Choroid plexus epithelial cell (primary cell): ENCODE measurements at regions not wholly inside any gene's neighbourhood (a gene's known extent, or its start where the extent isn't known, plus 50 kb on each side); places are given as distances from the start of the nearest gene placed in this dataset.

ENCODE experiments used
- DNase-seq: peaks from one replicate; pipeline ENCODE4 v3.0.0-alpha.2; 2010; ENCODE audit warnings: low read depth
- H3K4me3 ChIP-seq: 2 replicates; pipeline ENCODE4 v1.5.1; 2011; ENCODE audit warnings: low read depth, mild to moderate bottlenecking, control low read depth, low read length, moderate library complexity
- TF ChIP-seq, protein P1 (sequence below): conservative IDR thresholded peaks from 2 replicates; pipeline ENCODE4 v1.5.1; 2011; ENCODE audit warnings: low read depth, mild to moderate bottlenecking, control low read depth, inconsistent platforms, low read length, moderate library complexity

DNA sequence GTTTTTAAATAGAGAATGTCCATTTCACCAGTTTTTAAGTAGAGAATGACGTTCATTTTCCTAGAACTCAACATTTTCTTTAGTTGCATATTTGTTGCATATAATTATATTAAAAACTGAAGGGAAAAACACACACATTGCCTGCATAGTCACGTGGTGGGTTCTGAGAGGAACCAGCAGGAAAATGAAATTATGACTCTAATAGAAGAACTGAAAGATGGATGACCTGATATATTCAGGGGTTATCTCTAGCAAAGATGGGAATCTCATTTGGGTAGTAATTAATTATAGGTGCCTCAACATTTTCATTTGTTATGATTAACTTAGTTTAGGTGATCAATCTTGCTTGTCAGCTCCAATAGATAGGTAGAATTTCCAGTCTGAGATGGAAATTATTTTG is 288.3 kb downstream of the TRIB2 start:
- no peak overlapping the region for H3K4me3 ChIP-seq
- no peak for DNase-seq
- TF ChIP-seq, protein P1, sequence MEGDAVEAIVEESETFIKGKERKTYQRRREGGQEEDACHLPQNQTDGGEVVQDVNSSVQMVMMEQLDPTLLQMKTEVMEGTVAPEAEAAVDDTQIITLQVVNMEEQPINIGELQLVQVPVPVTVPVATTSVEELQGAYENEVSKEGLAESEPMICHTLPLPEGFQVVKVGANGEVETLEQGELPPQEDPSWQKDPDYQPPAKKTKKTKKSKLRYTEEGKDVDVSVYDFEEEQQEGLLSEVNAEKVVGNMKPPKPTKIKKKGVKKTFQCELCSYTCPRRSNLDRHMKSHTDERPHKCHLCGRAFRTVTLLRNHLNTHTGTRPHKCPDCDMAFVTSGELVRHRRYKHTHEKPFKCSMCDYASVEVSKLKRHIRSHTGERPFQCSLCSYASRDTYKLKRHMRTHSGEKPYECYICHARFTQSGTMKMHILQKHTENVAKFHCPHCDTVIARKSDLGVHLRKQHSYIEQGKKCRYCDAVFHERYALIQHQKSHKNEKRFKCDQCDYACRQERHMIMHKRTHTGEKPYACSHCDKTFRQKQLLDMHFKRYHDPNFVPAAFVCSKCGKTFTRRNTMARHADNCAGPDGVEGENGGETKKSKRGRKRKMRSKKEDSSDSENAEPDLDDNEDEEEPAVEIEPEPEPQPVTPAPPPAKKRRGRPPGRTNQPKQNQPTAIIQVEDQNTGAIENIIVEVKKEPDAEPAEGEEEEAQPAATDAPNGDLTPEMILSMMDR = no peak

DNA sequence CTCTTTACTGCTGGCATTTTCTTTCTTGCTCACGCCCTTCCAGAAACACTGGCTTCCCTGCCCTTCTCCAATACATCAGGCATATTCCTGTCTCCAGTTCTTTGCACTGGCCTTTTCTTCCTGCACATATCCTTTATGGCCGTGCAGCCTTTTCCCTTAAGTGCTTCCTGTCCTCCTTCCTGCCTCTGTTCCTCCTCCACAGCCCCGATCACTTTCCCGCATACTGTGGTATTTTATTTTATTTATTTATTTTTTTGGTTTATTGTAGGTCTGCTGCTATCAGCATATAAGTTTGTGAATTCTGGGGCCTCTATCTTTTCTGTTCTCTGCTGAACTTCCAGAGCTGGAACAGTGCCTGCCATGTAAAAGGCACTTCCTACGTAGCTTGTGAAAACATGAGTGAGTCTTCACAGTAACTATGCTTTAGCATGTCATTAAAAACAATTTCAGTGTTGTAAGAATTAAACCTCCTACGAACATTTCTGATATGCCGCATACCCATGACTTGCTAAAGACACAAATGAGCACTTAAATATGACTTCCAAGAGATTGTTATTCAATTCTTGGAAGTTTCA is 289.1 kb downstream of the TRIB2 start:
- H3K4me3 ChIP-seq = no peak overlapping the region

DNA sequence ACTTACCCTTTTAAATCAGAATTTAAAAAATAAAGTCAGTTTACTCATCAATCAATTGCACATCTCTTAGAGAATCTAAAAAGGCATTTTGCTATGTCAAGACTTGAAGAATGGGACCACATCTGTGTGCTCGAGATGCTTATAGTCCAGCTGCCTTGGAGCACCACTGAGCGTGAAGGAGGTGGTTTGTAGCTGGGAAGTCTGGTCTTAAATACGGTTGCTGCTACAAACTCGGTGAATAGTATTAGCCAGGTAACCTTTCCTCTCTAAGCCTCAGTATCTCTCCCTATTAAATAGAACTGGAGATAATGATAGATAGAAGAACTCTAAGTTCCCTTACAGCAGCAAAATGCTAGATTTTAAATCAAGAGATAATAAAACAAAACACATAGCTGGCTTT is 289.7 kb downstream of the TRIB2 start:
- DNase-seq = peak; percentile 52
- H3K4me3 ChIP-seq = peak overlapping the region; percentile 43
- TF ChIP-seq, protein P1 = no peak

More for the DNA sequence above, 289.1 kb downstream of the TRIB2 start:
- TF ChIP-seq, protein P1 = no peak
- peak; percentile 76 for DNase-seq

DNA sequence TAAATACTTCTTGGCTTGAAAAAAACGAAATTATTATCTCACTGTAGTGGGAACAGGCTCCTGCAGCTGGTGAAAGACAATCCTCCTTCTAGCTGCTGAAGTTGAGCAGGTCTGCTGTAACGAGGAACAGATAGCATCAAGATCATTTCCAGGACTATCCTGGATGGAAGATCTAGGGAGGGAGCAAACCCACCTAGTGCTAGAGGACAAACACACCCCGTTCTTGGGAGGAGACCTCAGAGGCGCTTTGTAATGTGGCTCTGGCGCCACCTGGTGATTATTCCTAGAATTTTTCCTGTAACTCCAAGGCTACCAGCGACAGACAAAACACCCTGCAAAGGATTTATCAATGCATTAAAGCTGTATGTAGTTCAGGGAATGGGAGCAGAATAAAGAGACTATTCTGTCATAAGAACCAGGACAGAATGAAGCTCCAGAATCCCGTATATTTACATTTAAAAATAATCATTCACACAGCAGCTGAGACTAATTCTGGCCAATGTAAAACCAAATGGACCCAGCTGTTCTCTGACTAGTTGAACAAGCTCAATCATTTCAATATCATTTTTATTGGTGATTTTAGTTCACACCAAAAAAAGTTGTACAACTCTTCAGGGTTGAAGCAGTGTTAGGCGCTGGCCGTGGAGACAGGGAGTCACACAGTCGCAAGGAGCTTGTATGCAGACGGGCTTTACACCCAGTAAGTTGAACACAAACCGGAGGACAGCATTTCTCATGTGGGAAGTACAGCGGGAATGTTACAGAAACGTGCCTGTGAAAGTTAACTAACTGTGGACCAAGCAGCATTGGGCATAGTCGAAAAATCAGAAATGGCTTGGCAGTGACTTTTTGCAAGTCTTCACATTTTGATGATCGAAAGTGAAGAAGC is 290.3 kb downstream of the TRIB2 start:
- H3K4me3 ChIP-seq = peak overlapping the region; percentile 43
- DNase-seq = peak; percentile 87
- TF ChIP-seq, protein P1 = peak; percentile 86

DNA sequence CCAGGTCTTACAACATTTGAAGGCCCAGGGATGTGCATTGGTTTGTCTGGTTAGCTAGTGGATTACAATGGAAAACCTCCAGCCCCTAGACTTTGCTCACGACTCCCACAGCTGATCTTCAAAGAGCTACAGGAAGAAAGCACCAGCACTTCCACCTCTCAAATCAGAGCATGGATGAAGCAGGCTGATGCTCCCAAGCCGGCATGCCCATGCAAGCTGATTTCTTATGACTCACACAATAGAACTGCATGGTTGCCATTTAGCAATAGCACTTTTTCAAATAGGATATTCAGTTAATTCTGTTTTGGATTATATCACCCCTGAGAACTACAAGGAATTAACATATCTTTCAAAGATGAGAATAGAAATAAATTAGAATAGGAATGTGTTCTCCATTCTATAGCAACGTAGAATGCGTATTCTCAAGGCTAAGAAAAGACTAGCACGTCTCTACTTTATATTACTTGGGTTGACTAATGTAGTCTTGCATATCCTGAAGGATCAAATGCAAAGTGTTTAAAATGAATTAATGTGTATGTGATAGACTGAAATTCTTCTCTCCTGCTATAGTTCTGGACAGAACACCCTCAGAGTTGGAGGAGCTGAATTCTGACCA is 292.4 kb downstream of the TRIB2 start:
- DNase-seq = peak; percentile 36
- no peak overlapping the region for H3K4me3 ChIP-seq
- TF ChIP-seq, protein P1 = no peak

DNA sequence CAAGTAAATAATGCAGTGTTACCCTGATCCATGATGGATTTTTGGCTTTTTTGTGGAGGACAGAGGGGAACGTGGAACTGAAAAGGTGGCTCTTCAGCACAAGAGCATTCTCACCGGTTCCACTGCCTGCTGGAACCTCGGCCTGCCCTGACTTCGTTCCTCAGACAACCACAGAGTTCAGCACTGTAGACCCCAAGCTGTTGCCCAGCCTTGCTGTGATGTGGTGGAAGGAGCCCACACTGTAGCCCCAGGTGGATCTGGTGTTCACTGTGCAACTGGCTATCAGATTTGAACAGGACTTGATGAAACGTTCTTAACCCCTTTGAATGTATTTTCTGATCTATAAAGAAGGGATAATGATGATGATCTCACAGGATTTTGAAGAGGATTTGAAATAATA is 293.5 kb downstream of the TRIB2 start:
- no peak for DNase-seq
- H3K4me3 ChIP-seq = no peak overlapping the region
- TF ChIP-seq, protein P1 = no peak
